Astrocyte (in vitro differentiated cells and primary cell): ENCODE measurements at regions not wholly inside any gene's neighbourhood (a gene's known extent, or its start where the extent isn't known, plus 50 kb on each side); places are given as distances from the start of the nearest gene placed in this dataset.

Experiments used
- DNase-seq: peaks from one replicate; pipeline ENCODE4 v3.0.0-alpha.2; 2010; ENCODE audit warnings: low read depth
- FAIRE-seq: peaks from 2 replicates; lab custom pipeline; 2011; peaks lifted over from hg19 to GRCh38; lab: Jason Lieb, UNC
- H2AFZ ChIP-seq: 2 replicates; pipeline ENCODE4 v1.6.0; 2012; ENCODE audit warnings: low read depth, low read length, inconsistent platforms
- H3K27ac ChIP-seq: 2 replicates; pipeline ENCODE4 v1.5.1; 2011; ENCODE audit warnings: low read depth, low read length, inconsistent platforms
- H3K27me3 ChIP-seq: 2 replicates; pipeline ENCODE4 v1.6.0; 2011; ENCODE audit warnings: low read length, inconsistent platforms; ENCODE audit not compliant: insufficient read depth
- H3K36me3 ChIP-seq: 2 replicates; pipeline ENCODE4 v1.5.1; 2011; ENCODE audit warnings: low read length, inconsistent platforms; ENCODE audit not compliant: insufficient read depth
- H3K4me1 ChIP-seq: 2 replicates; pipeline ENCODE4 v1.5.1; 2011; ENCODE audit warnings: low read length, inconsistent platforms; ENCODE audit not compliant: insufficient read depth
- H3K4me2 ChIP-seq: 2 replicates; pipeline ENCODE4 v1.6.0; 2012; ENCODE audit warnings: low read length, inconsistent platforms
- H3K4me3 ChIP-seq: 2 replicates; pipeline ENCODE4 v1.5.1; 2011; ENCODE audit warnings: low read depth, mild to moderate bottlenecking, low read length, inconsistent platforms; ENCODE audit not compliant: insufficient read depth
- H3K79me2 ChIP-seq: 2 replicates; pipeline ENCODE4 v1.6.0; 2012; ENCODE audit warnings: mild to moderate bottlenecking, low read length, inconsistent platforms; ENCODE audit not compliant: insufficient read depth
- H3K9ac ChIP-seq: 2 replicates; pipeline ENCODE4 v1.6.0; 2012; ENCODE audit warnings: mild to moderate bottlenecking, low read length, inconsistent platforms
- H3K9me3 ChIP-seq: 2 replicates; pipeline ENCODE4 v1.5.1; 2012; ENCODE audit warnings: low read depth, mild to moderate bottlenecking, low read length, inconsistent platforms; ENCODE audit not compliant: insufficient read depth
- H4K20me1 ChIP-seq: 2 replicates; pipeline ENCODE4 v1.6.0; 2012; ENCODE audit warnings: low read length, inconsistent platforms; ENCODE audit not compliant: insufficient read depth
- H3K27ac Mint-ChIP-seq: one replicate; pipeline ENCODE4 v1.8.0; 2021; ENCODE audit warnings: mild to moderate bottlenecking, mixed read lengths; ENCODE audit not compliant: unreplicated experiment
- H3K27me3 Mint-ChIP-seq: one replicate; pipeline ENCODE4 v1.8.0; 2021; ENCODE audit warnings: low read depth, mixed read lengths; ENCODE audit not compliant: unreplicated experiment
- H3K36me3 Mint-ChIP-seq: one replicate; pipeline ENCODE4 v1.8.0; 2021; ENCODE audit warnings: low read depth, mixed read lengths; ENCODE audit not compliant: unreplicated experiment
- H3K4me1 Mint-ChIP-seq: one replicate; pipeline ENCODE4 v1.8.0; 2021; ENCODE audit warnings: low read depth, mixed read lengths; ENCODE audit not compliant: unreplicated experiment
- H3K4me3 Mint-ChIP-seq: one replicate; pipeline ENCODE4 v1.8.0; 2021; ENCODE audit warnings: mild to moderate bottlenecking, moderate library complexity, mixed read lengths; ENCODE audit not compliant: unreplicated experiment
- H3K9me3 Mint-ChIP-seq: one replicate; pipeline ENCODE4 v1.8.0; 2021; ENCODE audit warnings: mild to moderate bottlenecking, mixed read lengths; ENCODE audit not compliant: unreplicated experiment
- CTCF ChIP-seq: IDR thresholded peaks from 2 replicates; pipeline ENCODE4 v1.5.1; 2011; ENCODE audit warnings: low read depth, mild to moderate bottlenecking, inconsistent platforms, low read length, moderate library complexity; ENCODE audit not compliant: insufficient read depth
- EZH2 ChIP-seq: IDR thresholded peaks from 2 replicates; pipeline ENCODE4 v1.6.1; 2012; ENCODE audit warnings: mild to moderate bottlenecking, low read length, inconsistent platforms; ENCODE audit not compliant: insufficient read depth

GRCh38 chr7:98679741-98680140 is 62.7 kb downstream of the NPTX2 start:
- H3K9me3 Mint-ChIP-seq = peaks cover 5% of the 10 kb centered on the region
- no peak overlapping the region for H3K27ac Mint-ChIP-seq
- H3K36me3 Mint-ChIP-seq = no peaks in the 10 kb centered on the region
- Histone ChIP-seq H3K9ac (no peak overlapping the region), H3K79me2 (no peaks in the 10 kb centered on the region), H3K27me3 (no peaks in the 10 kb centered on the region), H3K4me3 (no peak overlapping the region), H4K20me1 (no peaks in the 10 kb centered on the region), H3K9me3 (peaks cover 2% of the 10 kb centered on the region), H3K36me3 (no peaks in the 10 kb centered on the region), H3K4me1 (no peaks in the 10 kb centered on the region), H3K27ac (no peak overlapping the region), H2AFZ (no peak overlapping the region), H3K4me2 (no peak overlapping the region)
- H3K27me3 Mint-ChIP-seq = peaks cover 29% of the 10 kb centered on the region
- no peak overlapping the region for H3K4me3 Mint-ChIP-seq
- H3K4me1 Mint-ChIP-seq = no peaks in the 10 kb centered on the region
- TF ChIP-seq CTCF (no peak), EZH2 (no peak)
- FAIRE-seq (no peak), DNase-seq (no peak)

- FAIRE-seq (no peak), DNase-seq (no peak)
- no peak overlapping the region for H3K9ac ChIP-seq
- no peak overlapping the region for H3K27ac ChIP-seq
- TF ChIP-seq CTCF (no peak), EZH2 (no peak)
- no peak overlapping the region for H3K4me2 ChIP-seq
- no peaks in the 10 kb centered on the region for H3K4me1 Mint-ChIP-seq
- H3K36me3 Mint-ChIP-seq = no peaks in the 10 kb centered on the region
- H3K27me3 Mint-ChIP-seq = peaks cover 34% of the 10 kb centered on the region
- H3K36me3 ChIP-seq = no peaks in the 10 kb centered on the region
- no peak overlapping the region for H2AFZ ChIP-seq
- peaks cover 2% of the 10 kb centered on the region for H3K9me3 ChIP-seq
- H4K20me1 ChIP-seq = no peaks in the 10 kb centered on the region
- H3K4me1 ChIP-seq = no peaks in the 10 kb centered on the region
- H3K4me3 ChIP-seq = no peak overlapping the region
- no peaks in the 10 kb centered on the region for H3K79me2 ChIP-seq
- H3K9me3 Mint-ChIP-seq = peaks cover 13% of the 10 kb centered on the region
- no peak overlapping the region for H3K4me3 Mint-ChIP-seq
- no peak overlapping the region for H3K27ac Mint-ChIP-seq
- no peaks in the 10 kb centered on the region for H3K27me3 ChIP-seq
Observed at GRCh38 chr7:98681511-98681910, 64.4 kb downstream of the NPTX2 start.

GRCh38 chr7:98681951-98682350 is 64.9 kb downstream of the NPTX2 start:
- H3K9ac ChIP-seq = no peak overlapping the region
- H3K36me3 ChIP-seq = no peaks in the 10 kb centered on the region
- H2AFZ ChIP-seq = no peak overlapping the region
- peaks cover 14% of the 10 kb centered on the region for H3K9me3 Mint-ChIP-seq
- peaks cover 35% of the 10 kb centered on the region for H3K27me3 Mint-ChIP-seq
- H3K4me3 Mint-ChIP-seq = no peak overlapping the region
- H3K9me3 ChIP-seq = peaks cover 2% of the 10 kb centered on the region
- H3K4me3 ChIP-seq = no peak overlapping the region
- FAIRE-seq (no peak), DNase-seq (no peak)
- no peaks in the 10 kb centered on the region for H3K4me1 ChIP-seq
- H3K27ac Mint-ChIP-seq = no peak overlapping the region
- TF ChIP-seq EZH2 (no peak), CTCF (no peak)
- no peak overlapping the region for H3K27ac ChIP-seq
- H3K4me2 ChIP-seq = no peak overlapping the region
- no peaks in the 10 kb centered on the region for H3K27me3 ChIP-seq
- no peaks in the 10 kb centered on the region for H3K4me1 Mint-ChIP-seq
- no peaks in the 10 kb centered on the region for H4K20me1 ChIP-seq
- H3K36me3 Mint-ChIP-seq = no peaks in the 10 kb centered on the region
- H3K79me2 ChIP-seq = no peaks in the 10 kb centered on the region
